ENCODE measurements at regions not wholly inside any gene's neighbourhood (a gene's known extent, or its start where the extent isn't known, plus 50 kb on each side); places are given as distances from the start of the nearest gene placed in this dataset.

GRCh38 chr3:165355316-165355715 is 159.1 kb upstream of the SLITRK3 start:
- ATAC-seq (ENCODE audit: low read depth) (no peak), DNase-seq (ENCODE audit: low spot score) (no peak)
- Histone ChIP-seq H3K4me3 (ENCODE audit: severe bottlenecking) (no peak overlapping the region), H3K27me3 (ENCODE audit: insufficient read depth, poor library complexity, severe bottlenecking) (no peaks in the 10 kb centered on the region), H3K27ac (ENCODE audit: poor library complexity, severe bottlenecking) (no peak overlapping the region), H3K4me1 (ENCODE audit: insufficient read depth, poor library complexity, severe bottlenecking) (no peaks in the 10 kb centered on the region), H3K36me3 (ENCODE audit: low read depth) (no peaks in the 10 kb centered on the region), H3K9me3 (ENCODE audit: severe bottlenecking) (no peaks in the 10 kb centered on the region)
- no peak for TF ChIP-seq CTCF (IDR thresholded peaks at IDR 0.05; ENCODE audit: poor library complexity, severe bottlenecking)

- ATAC-seq (ENCODE audit: low read depth) (no peak), DNase-seq (ENCODE audit: low spot score) (no peak)
- Histone ChIP-seq H3K4me3 (ENCODE audit: severe bottlenecking) (no peak overlapping the region), H3K27me3 (ENCODE audit: insufficient read depth, poor library complexity, severe bottlenecking) (no peaks in the 10 kb centered on the region), H3K9me3 (ENCODE audit: severe bottlenecking) (no peaks in the 10 kb centered on the region), H3K36me3 (ENCODE audit: low read depth) (no peaks in the 10 kb centered on the region), H3K4me1 (ENCODE audit: insufficient read depth, poor library complexity, severe bottlenecking) (no peaks in the 10 kb centered on the region), H3K27ac (ENCODE audit: poor library complexity, severe bottlenecking) (no peak overlapping the region)
- no peak for TF ChIP-seq CTCF (IDR thresholded peaks at IDR 0.05; ENCODE audit: poor library complexity, severe bottlenecking)
Observed at GRCh38 chr3:165347526-165347925, 151.3 kb upstream of the SLITRK3 start.

- TF ChIP-seq CTCF (IDR thresholded peaks at IDR 0.05; ENCODE audit: poor library complexity, severe bottlenecking) = no peak
- H3K4me3 ChIP-seq (ENCODE audit: severe bottlenecking) = no peak overlapping the region
- no peak for ATAC-seq (ENCODE audit: low read depth)
- H3K27ac ChIP-seq (ENCODE audit: poor library complexity, severe bottlenecking) = no peak overlapping the region
- H3K4me1 ChIP-seq (ENCODE audit: insufficient read depth, poor library complexity, severe bottlenecking) = no peaks in the 10 kb centered on the region
- no peaks in the 10 kb centered on the region for H3K27me3 ChIP-seq (ENCODE audit: insufficient read depth, poor library complexity, severe bottlenecking)
- H3K36me3 ChIP-seq (ENCODE audit: low read depth) = no peaks in the 10 kb centered on the region
- no peaks in the 10 kb centered on the region for H3K9me3 ChIP-seq (ENCODE audit: severe bottlenecking)
- DNase-seq (ENCODE audit: low spot score) = no peak
Observed at GRCh38 chr3:165346503-165346902, 150.3 kb upstream of the SLITRK3 start.

GRCh38 chr3:165343185-165343584 is 147.0 kb upstream of the SLITRK3 start:
- DNase-seq (ENCODE audit: low spot score) = no peak
- Histone ChIP-seq H3K4me3 (ENCODE audit: severe bottlenecking) (no peak overlapping the region), H3K27me3 (ENCODE audit: insufficient read depth, poor library complexity, severe bottlenecking) (no peaks in the 10 kb centered on the region), H3K9me3 (ENCODE audit: severe bottlenecking) (no peaks in the 10 kb centered on the region), H3K27ac (ENCODE audit: poor library complexity, severe bottlenecking) (no peak overlapping the region), H3K4me1 (ENCODE audit: insufficient read depth, poor library complexity, severe bottlenecking) (no peaks in the 10 kb centered on the region), H3K36me3 (ENCODE audit: low read depth) (no peaks in the 10 kb centered on the region)
- TF ChIP-seq CTCF (IDR thresholded peaks at IDR 0.05; ENCODE audit: poor library complexity, severe bottlenecking) = no peak
- ATAC-seq (ENCODE audit: low read depth) = no peak

- no peaks in the 10 kb centered on the region for H3K36me3 ChIP-seq (ENCODE audit: low read depth)
- no peaks in the 10 kb centered on the region for H3K9me3 ChIP-seq (ENCODE audit: severe bottlenecking)
- no peak overlapping the region for H3K27ac ChIP-seq (ENCODE audit: poor library complexity, severe bottlenecking)
- no peaks in the 10 kb centered on the region for H3K4me1 ChIP-seq (ENCODE audit: insufficient read depth, poor library complexity, severe bottlenecking)
- H3K4me3 ChIP-seq (ENCODE audit: severe bottlenecking) = no peak overlapping the region
- ATAC-seq (ENCODE audit: low read depth) = no peak
- H3K27me3 ChIP-seq (ENCODE audit: insufficient read depth, poor library complexity, severe bottlenecking) = no peaks in the 10 kb centered on the region
- peak; percentile 55 for TF ChIP-seq CTCF (IDR thresholded peaks at IDR 0.05; ENCODE audit: poor library complexity, severe bottlenecking)
- DNase-seq (ENCODE audit: low spot score) = no peak
Observed at GRCh38 chr3:165339753-165340152, 143.6 kb upstream of the SLITRK3 start.

All from RWPE2 (cell line).